ENCODE measurements at regions not wholly inside any gene's neighbourhood (a gene's known extent, or its start where the extent isn't known, plus 50 kb on each side); places are given as distances from the start of the nearest gene placed in this dataset.
A peak's percentile ranks its signal among the peaks of the same experiment; 100 is the strongest.
"Not testable (repeated sequence)": the region's sequence is repeated elsewhere in the genome, so short reads cannot be mapped to it uniquely, and the experiment has no call there.

- no peak overlapping the region for H3K4me3 ChIP-seq (ENCODE audit: low read length in 2 of 2)
- intact Hi-C loops (cut with micrococcal nuclease), result no loop called here
- ChIA-PET CTCF (ENCODE audit: partially characterized antibody) (no interaction called here), POLR2A (ENCODE audit: partially characterized antibody) (no interaction called here)
- no peaks in the 10 kb centered on the region for H3K9me3 ChIP-seq (ENCODE audit: control insufficient read depth in 1 of 2, low read length in 2 of 2)
- Mint-ChIP-seq H3K27me3 (no peaks in the 10 kb centered on the region), H3K4me3 (no peak overlapping the region), H3K27ac (no peak overlapping the region), H3K4me1 (no peaks in the 10 kb centered on the region), H3K9me3 (peaks cover 0 to 3% (median 0%) of the 10 kb centered on the region in 8 donors), H3K36me3 (no peaks in the 10 kb centered on the region)
- H3K27me3 ChIP-seq (ENCODE audit: insufficient read depth, low read length), result no peaks in the 10 kb centered on the region
- no peaks in the 10 kb centered on the region for H3K4me1 ChIP-seq (ENCODE audit: insufficient read depth, low read length)
- H3K27ac ChIP-seq (ENCODE audit: low read depth, low read length), result no peak overlapping the region
- DNase-seq, result no peak
- H3K36me3 ChIP-seq (ENCODE audit: insufficient read depth, low read length), result no peaks in the 10 kb centered on the region
These were observed 385.0 kb upstream of the SLC35B3 start for GRCh38 chr6:8820313-8820712.

GRCh38 chr6:8819446-8819845, 384.1 kb upstream of the SLC35B3 start:
- H3K4me1 Mint-ChIP-seq, result no peaks in the 10 kb centered on the region
- Histone ChIP-seq H3K27me3 (ENCODE audit: insufficient read depth, low read length) (no peaks in the 10 kb centered on the region), H3K4me3 (ENCODE audit: low read length in 2 of 2) (no peak overlapping the region), H3K27ac (ENCODE audit: low read depth, low read length) (no peak overlapping the region), H3K36me3 (ENCODE audit: insufficient read depth, low read length) (no peaks in the 10 kb centered on the region), H3K4me1 (ENCODE audit: insufficient read depth, low read length) (no peaks in the 10 kb centered on the region), H3K9me3 (ENCODE audit: control insufficient read depth in 1 of 2, low read length in 2 of 2) (no peaks in the 10 kb centered on the region)
- H3K36me3 Mint-ChIP-seq, result no peaks in the 10 kb centered on the region
- H3K4me3 Mint-ChIP-seq, result no peak overlapping the region
- ChIA-PET CTCF (ENCODE audit: partially characterized antibody) (no interaction called here), POLR2A (ENCODE audit: partially characterized antibody) (no interaction called here)
- no peaks in the 10 kb centered on the region for H3K27me3 Mint-ChIP-seq
- intact Hi-C loops (cut with micrococcal nuclease), result no loop called here
- no peak overlapping the region for H3K27ac Mint-ChIP-seq
- H3K9me3 Mint-ChIP-seq, result peaks cover 0 to 3% (median 0%) of the 10 kb centered on the region in 8 donors
- no peak for DNase-seq

GRCh38 chr6:8814440-8815000, 379.2 kb upstream of the SLC35B3 start:
- Mint-ChIP-seq H3K4me1 (no peaks in the 10 kb centered on the region), H3K9me3 (peaks cover 0 to 13% (median 5%) of the 10 kb centered on the region in 8 donors), H3K36me3 (no peaks in the 10 kb centered on the region), H3K27me3 (no peaks in the 10 kb centered on the region), H3K27ac (no peak overlapping the region), H3K4me3 (no peak overlapping the region)
- H3K27ac ChIP-seq (ENCODE audit: low read depth, low read length), result no peak overlapping the region
- intact Hi-C loops (cut with micrococcal nuclease), result no loop called here
- POLR2A ChIA-PET (ENCODE audit: partially characterized antibody), result no interaction called here
- H3K4me3 ChIP-seq (ENCODE audit: low read length in 2 of 2), result no peak overlapping the region
- no peaks in the 10 kb centered on the region for H3K9me3 ChIP-seq (ENCODE audit: control insufficient read depth in 1 of 2, low read length in 2 of 2)
- H3K36me3 ChIP-seq (ENCODE audit: insufficient read depth, low read length), result no peaks in the 10 kb centered on the region
- CTCF ChIA-PET (ENCODE audit: partially characterized antibody), result no interaction called here
- H3K4me1 ChIP-seq (ENCODE audit: insufficient read depth, low read length), result no peaks in the 10 kb centered on the region
- H3K27me3 ChIP-seq (ENCODE audit: insufficient read depth, low read length), result no peaks in the 10 kb centered on the region
- no peak for DNase-seq

GRCh38 chr6:8810325-8810724, 375.0 kb upstream of the SLC35B3 start:
- no peaks in the 10 kb centered on the region for H3K4me1 Mint-ChIP-seq
- H3K4me3 Mint-ChIP-seq, result peak overlapping the region in 1 of 8 donors; percentile 10
- no peaks in the 10 kb centered on the region for H3K4me1 ChIP-seq (ENCODE audit: insufficient read depth, low read length)
- H3K27ac ChIP-seq (ENCODE audit: low read depth, low read length), result no peak overlapping the region
- no peak for DNase-seq
- H3K4me3 ChIP-seq (ENCODE audit: low read length in 2 of 2), result no peak overlapping the region
- POLR2A ChIA-PET (ENCODE audit: partially characterized antibody), result no interaction called here
- no peaks in the 10 kb centered on the region for H3K9me3 ChIP-seq (ENCODE audit: control insufficient read depth in 1 of 2, low read length in 2 of 2)
- no peaks in the 10 kb centered on the region for H3K27me3 ChIP-seq (ENCODE audit: insufficient read depth, low read length)
- intact Hi-C loops (cut with micrococcal nuclease), result no loop called here
- H3K36me3 Mint-ChIP-seq, result no peaks in the 10 kb centered on the region
- H3K36me3 ChIP-seq (ENCODE audit: insufficient read depth, low read length), result no peaks in the 10 kb centered on the region
- CTCF ChIA-PET (ENCODE audit: partially characterized antibody), result no interaction called here
- H3K27ac Mint-ChIP-seq, result no peak overlapping the region
- H3K27me3 Mint-ChIP-seq, result no peaks in the 10 kb centered on the region
- peaks cover 2 to 16% (median 7%) of the 10 kb centered on the region in 8 donors for H3K9me3 Mint-ChIP-seq

GRCh38 chr6:8809662-8810061, 374.3 kb upstream of the SLC35B3 start:
- intact Hi-C loops (cut with micrococcal nuclease), result no loop called here
- no peak overlapping the region for H3K27ac Mint-ChIP-seq
- Histone ChIP-seq H3K4me1 (ENCODE audit: insufficient read depth, low read length) (no peaks in the 10 kb centered on the region), H3K36me3 (ENCODE audit: insufficient read depth, low read length) (no peaks in the 10 kb centered on the region), H3K9me3 (ENCODE audit: control insufficient read depth in 1 of 2, low read length in 2 of 2) (no peaks in the 10 kb centered on the region), H3K27ac (ENCODE audit: low read depth, low read length) (no peak overlapping the region), H3K27me3 (ENCODE audit: insufficient read depth, low read length) (no peaks in the 10 kb centered on the region), H3K4me3 (ENCODE audit: low read length in 2 of 2) (no peak overlapping the region)
- H3K9me3 Mint-ChIP-seq, result peaks cover 2 to 16% (median 7%) of the 10 kb centered on the region in 8 donors
- no peak overlapping the region for H3K4me3 Mint-ChIP-seq
- DNase-seq, result no peak
- H3K36me3 Mint-ChIP-seq, result no peaks in the 10 kb centered on the region
- H3K4me1 Mint-ChIP-seq, result no peaks in the 10 kb centered on the region
- no peaks in the 10 kb centered on the region for H3K27me3 Mint-ChIP-seq
- ChIA-PET CTCF (ENCODE audit: partially characterized antibody) (no interaction called here), POLR2A (ENCODE audit: partially characterized antibody) (no interaction called here)

- ChIA-PET POLR2A (ENCODE audit: partially characterized antibody) (no interaction called here), CTCF (ENCODE audit: partially characterized antibody) (no interaction called here)
- no peaks in the 10 kb centered on the region for H3K4me1 Mint-ChIP-seq
- no peak overlapping the region for H3K4me3 Mint-ChIP-seq
- H3K27ac Mint-ChIP-seq, result no peak overlapping the region
- no peak for DNase-seq
- Histone ChIP-seq H3K4me1 (ENCODE audit: insufficient read depth, low read length) (no peaks in the 10 kb centered on the region), H3K27me3 (ENCODE audit: insufficient read depth, low read length) (no peaks in the 10 kb centered on the region), H3K9me3 (ENCODE audit: control insufficient read depth in 1 of 2, low read length in 2 of 2) (no peaks in the 10 kb centered on the region), H3K36me3 (ENCODE audit: insufficient read depth, low read length) (no peaks in the 10 kb centered on the region), H3K27ac (ENCODE audit: low read depth, low read length) (no peak overlapping the region), H3K4me3 (ENCODE audit: low read length in 2 of 2) (no peak overlapping the region)
- no peaks in the 10 kb centered on the region for H3K27me3 Mint-ChIP-seq
- peaks cover 0 to 21% (median 11%) of the 10 kb centered on the region in 8 donors for H3K9me3 Mint-ChIP-seq
- intact Hi-C loops (cut with micrococcal nuclease), result no loop called here
- no peaks in the 10 kb centered on the region for H3K36me3 Mint-ChIP-seq
These were observed 367.9 kb upstream of the SLC35B3 start for GRCh38 chr6:8803181-8803760.

- intact Hi-C loops (cut with micrococcal nuclease); H3K27ac Mint-ChIP-seq; H3K27me3 Mint-ChIP-seq; H3K36me3 ChIP-seq (ENCODE audit: insufficient read depth, low read length); H3K4me3 Mint-ChIP-seq; H3K36me3 Mint-ChIP-seq; H3K4me1 ChIP-seq (ENCODE audit: insufficient read depth, low read length); CTCF ChIA-PET (ENCODE audit: partially characterized antibody); H3K4me3 ChIP-seq (ENCODE audit: low read length in 2 of 2); DNase-seq; H3K27ac ChIP-seq (ENCODE audit: low read depth, low read length); H3K4me1 Mint-ChIP-seq; H3K27me3 ChIP-seq (ENCODE audit: insufficient read depth, low read length); POLR2A ChIA-PET (ENCODE audit: partially characterized antibody); H3K9me3 ChIP-seq (ENCODE audit: control insufficient read depth in 1 of 2, low read length in 2 of 2): not testable (repeated sequence)
- H3K9me3 Mint-ChIP-seq, result peaks cover 0 to 22% (median 11%) of the 10 kb centered on the region in 8 donors
These were observed 367.1 kb upstream of the SLC35B3 start for GRCh38 chr6:8802397-8802796.

- H3K4me1 Mint-ChIP-seq, result no peaks in the 10 kb centered on the region
- Histone ChIP-seq H3K27ac (ENCODE audit: low read depth, low read length) (no peak overlapping the region), H3K27me3 (ENCODE audit: insufficient read depth, low read length) (no peaks in the 10 kb centered on the region), H3K4me3 (ENCODE audit: low read length in 2 of 2) (no peak overlapping the region), H3K36me3 (ENCODE audit: insufficient read depth, low read length) (no peaks in the 10 kb centered on the region), H3K9me3 (ENCODE audit: control insufficient read depth in 1 of 2, low read length in 2 of 2) (no peaks in the 10 kb centered on the region), H3K4me1 (ENCODE audit: insufficient read depth, low read length) (no peaks in the 10 kb centered on the region)
- CTCF ChIA-PET (ENCODE audit: partially characterized antibody), result no interaction called here
- no peak overlapping the region for H3K27ac Mint-ChIP-seq
- peaks cover 0 to 31% (median 11%) of the 10 kb centered on the region in 8 donors for H3K9me3 Mint-ChIP-seq
- intact Hi-C loops (cut with micrococcal nuclease), result no loop called here
- DNase-seq, result no peak
- POLR2A ChIA-PET (ENCODE audit: partially characterized antibody), result no interaction called here
- no peaks in the 10 kb centered on the region for H3K36me3 Mint-ChIP-seq
- no peak overlapping the region for H3K4me3 Mint-ChIP-seq
- no peaks in the 10 kb centered on the region for H3K27me3 Mint-ChIP-seq
These were observed 359.1 kb upstream of the SLC35B3 start for GRCh38 chr6:8794420-8794819.
